Astrocyte (in vitro differentiated cells and primary cell): ENCODE measurements at regions not wholly inside any gene's neighbourhood (a gene's known extent, or its start where the extent isn't known, plus 50 kb on each side); places are given as distances from the start of the nearest gene placed in this dataset.

Experiments
- DNase-seq: peaks from one replicate; pipeline ENCODE4 v3.0.0-alpha.2; 2010; ENCODE audit warnings: low read depth
- FAIRE-seq: peaks from 2 replicates; lab custom pipeline; 2011; peaks lifted over from hg19 to GRCh38; lab: Jason Lieb, UNC
- H2AFZ ChIP-seq: 2 replicates; pipeline ENCODE4 v1.6.0; 2012; ENCODE audit warnings: low read depth, low read length, inconsistent platforms
- H3K27ac ChIP-seq: 2 replicates; pipeline ENCODE4 v1.5.1; 2011; ENCODE audit warnings: low read depth, low read length, inconsistent platforms
- H3K27me3 ChIP-seq: 2 replicates; pipeline ENCODE4 v1.6.0; 2011; ENCODE audit warnings: low read length, inconsistent platforms; ENCODE audit not compliant: insufficient read depth
- H3K36me3 ChIP-seq: 2 replicates; pipeline ENCODE4 v1.5.1; 2011; ENCODE audit warnings: low read length, inconsistent platforms; ENCODE audit not compliant: insufficient read depth
- H3K4me1 ChIP-seq: 2 replicates; pipeline ENCODE4 v1.5.1; 2011; ENCODE audit warnings: low read length, inconsistent platforms; ENCODE audit not compliant: insufficient read depth
- H3K4me2 ChIP-seq: 2 replicates; pipeline ENCODE4 v1.6.0; 2012; ENCODE audit warnings: low read length, inconsistent platforms
- H3K4me3 ChIP-seq: 2 replicates; pipeline ENCODE4 v1.5.1; 2011; ENCODE audit warnings: low read depth, mild to moderate bottlenecking, low read length, inconsistent platforms; ENCODE audit not compliant: insufficient read depth
- H3K79me2 ChIP-seq: 2 replicates; pipeline ENCODE4 v1.6.0; 2012; ENCODE audit warnings: mild to moderate bottlenecking, low read length, inconsistent platforms; ENCODE audit not compliant: insufficient read depth
- H3K9ac ChIP-seq: 2 replicates; pipeline ENCODE4 v1.6.0; 2012; ENCODE audit warnings: mild to moderate bottlenecking, low read length, inconsistent platforms
- H3K9me3 ChIP-seq: 2 replicates; pipeline ENCODE4 v1.5.1; 2012; ENCODE audit warnings: low read depth, mild to moderate bottlenecking, low read length, inconsistent platforms; ENCODE audit not compliant: insufficient read depth
- H4K20me1 ChIP-seq: 2 replicates; pipeline ENCODE4 v1.6.0; 2012; ENCODE audit warnings: low read length, inconsistent platforms; ENCODE audit not compliant: insufficient read depth
- H3K27ac Mint-ChIP-seq: one replicate; pipeline ENCODE4 v1.8.0; 2021; ENCODE audit warnings: mild to moderate bottlenecking, mixed read lengths; ENCODE audit not compliant: unreplicated experiment
- H3K27me3 Mint-ChIP-seq: one replicate; pipeline ENCODE4 v1.8.0; 2021; ENCODE audit warnings: low read depth, mixed read lengths; ENCODE audit not compliant: unreplicated experiment
- H3K36me3 Mint-ChIP-seq: one replicate; pipeline ENCODE4 v1.8.0; 2021; ENCODE audit warnings: low read depth, mixed read lengths; ENCODE audit not compliant: unreplicated experiment
- H3K4me1 Mint-ChIP-seq: one replicate; pipeline ENCODE4 v1.8.0; 2021; ENCODE audit warnings: low read depth, mixed read lengths; ENCODE audit not compliant: unreplicated experiment
- H3K4me3 Mint-ChIP-seq: one replicate; pipeline ENCODE4 v1.8.0; 2021; ENCODE audit warnings: mild to moderate bottlenecking, moderate library complexity, mixed read lengths; ENCODE audit not compliant: unreplicated experiment
- H3K9me3 Mint-ChIP-seq: one replicate; pipeline ENCODE4 v1.8.0; 2021; ENCODE audit warnings: mild to moderate bottlenecking, mixed read lengths; ENCODE audit not compliant: unreplicated experiment
- EZH2 ChIP-seq: IDR thresholded peaks from 2 replicates; pipeline ENCODE4 v1.6.1; 2012; ENCODE audit warnings: mild to moderate bottlenecking, low read length, inconsistent platforms; ENCODE audit not compliant: insufficient read depth
- TF ChIP-seq, protein P1 (sequence below): IDR thresholded peaks from 2 replicates; pipeline ENCODE4 v1.5.1; 2011; ENCODE audit warnings: low read depth, mild to moderate bottlenecking, inconsistent platforms, low read length, moderate library complexity; ENCODE audit not compliant: insufficient read depth

DNA sequence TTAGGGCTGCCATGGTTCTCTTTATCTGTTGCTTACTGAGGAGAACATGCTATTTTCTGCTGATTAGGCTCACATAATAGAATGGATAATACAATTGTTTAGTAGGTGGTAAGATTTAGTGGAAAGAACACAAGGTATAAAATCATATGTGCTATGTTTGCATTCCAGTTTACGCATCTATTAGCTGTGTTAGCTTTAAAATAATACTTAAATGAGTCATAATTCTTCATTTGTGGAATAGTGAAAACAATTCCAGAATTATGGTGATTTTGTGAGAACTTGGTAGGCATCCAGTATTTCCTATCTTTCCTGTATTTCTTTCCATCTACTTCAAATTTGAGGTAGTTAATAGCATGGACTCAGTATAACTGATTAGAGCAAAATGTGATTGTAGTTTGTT lies 1585.5 kb upstream of the LRRTM3 start:
- H3K27me3 Mint-ChIP-seq, result no peaks in the 10 kb centered on the region
- TF ChIP-seq, protein P1, sequence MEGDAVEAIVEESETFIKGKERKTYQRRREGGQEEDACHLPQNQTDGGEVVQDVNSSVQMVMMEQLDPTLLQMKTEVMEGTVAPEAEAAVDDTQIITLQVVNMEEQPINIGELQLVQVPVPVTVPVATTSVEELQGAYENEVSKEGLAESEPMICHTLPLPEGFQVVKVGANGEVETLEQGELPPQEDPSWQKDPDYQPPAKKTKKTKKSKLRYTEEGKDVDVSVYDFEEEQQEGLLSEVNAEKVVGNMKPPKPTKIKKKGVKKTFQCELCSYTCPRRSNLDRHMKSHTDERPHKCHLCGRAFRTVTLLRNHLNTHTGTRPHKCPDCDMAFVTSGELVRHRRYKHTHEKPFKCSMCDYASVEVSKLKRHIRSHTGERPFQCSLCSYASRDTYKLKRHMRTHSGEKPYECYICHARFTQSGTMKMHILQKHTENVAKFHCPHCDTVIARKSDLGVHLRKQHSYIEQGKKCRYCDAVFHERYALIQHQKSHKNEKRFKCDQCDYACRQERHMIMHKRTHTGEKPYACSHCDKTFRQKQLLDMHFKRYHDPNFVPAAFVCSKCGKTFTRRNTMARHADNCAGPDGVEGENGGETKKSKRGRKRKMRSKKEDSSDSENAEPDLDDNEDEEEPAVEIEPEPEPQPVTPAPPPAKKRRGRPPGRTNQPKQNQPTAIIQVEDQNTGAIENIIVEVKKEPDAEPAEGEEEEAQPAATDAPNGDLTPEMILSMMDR, result no peak
- TF ChIP-seq EZH2, result no peak
- H3K4me1 ChIP-seq, result peaks cover 2% of the 10 kb centered on the region
- no peak overlapping the region for H3K27ac Mint-ChIP-seq
- no peak overlapping the region for H3K4me2 ChIP-seq
- no peak overlapping the region for H3K9ac ChIP-seq
- H3K27me3 ChIP-seq, result no peaks in the 10 kb centered on the region
- no peaks in the 10 kb centered on the region for H3K36me3 ChIP-seq
- no peaks in the 10 kb centered on the region for H4K20me1 ChIP-seq
- no peaks in the 10 kb centered on the region for H3K9me3 Mint-ChIP-seq
- H3K4me1 Mint-ChIP-seq, result peaks cover 19% of the 10 kb centered on the region
- DNase-seq (no peak), FAIRE-seq (no peak)
- no peaks in the 10 kb centered on the region for H3K36me3 Mint-ChIP-seq
- no peaks in the 10 kb centered on the region for H3K79me2 ChIP-seq
- no peak overlapping the region for H3K4me3 Mint-ChIP-seq
- H3K4me3 ChIP-seq, result no peak overlapping the region
- H2AFZ ChIP-seq, result no peak overlapping the region
- H3K9me3 ChIP-seq, result no peaks in the 10 kb centered on the region
- H3K27ac ChIP-seq, result no peak overlapping the region

DNA sequence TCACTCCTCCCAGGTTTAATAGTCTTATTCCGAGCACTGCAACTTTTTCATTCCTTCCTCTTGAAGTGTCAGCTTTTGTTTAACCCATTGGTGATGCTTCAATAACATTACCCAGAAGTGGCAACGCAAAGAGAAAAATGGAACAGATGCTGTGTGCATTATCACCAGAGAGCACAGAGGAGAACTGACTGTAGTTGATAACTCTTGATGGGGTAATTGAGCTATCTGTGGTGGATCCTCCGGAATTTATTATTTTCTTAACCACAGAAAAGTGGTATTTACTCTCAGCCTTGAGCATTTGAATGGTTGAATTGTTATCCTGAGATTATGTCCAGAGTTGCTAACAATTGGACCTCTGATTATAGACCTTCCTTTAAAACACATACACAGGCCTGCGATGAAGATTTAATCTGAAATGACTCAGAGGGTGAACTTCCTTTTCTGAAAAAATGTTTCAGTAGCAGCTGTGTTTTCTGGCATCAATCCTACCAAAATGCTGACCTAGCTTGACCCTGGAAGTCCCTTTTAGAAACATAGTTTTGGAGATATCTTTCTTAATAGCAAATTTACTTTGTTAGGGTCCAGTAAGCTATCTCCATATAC lies 1584.4 kb upstream of the LRRTM3 start:
- Histone ChIP-seq H3K27ac (no peak overlapping the region), H3K4me3 (peak overlapping the region; percentile 9), H3K9me3 (no peaks in the 10 kb centered on the region), H3K79me2 (no peaks in the 10 kb centered on the region), H3K4me2 (peak overlapping the region; percentile 53), H3K27me3 (no peaks in the 10 kb centered on the region), H4K20me1 (no peaks in the 10 kb centered on the region), H3K9ac (no peak overlapping the region), H2AFZ (no peak overlapping the region), H3K36me3 (no peaks in the 10 kb centered on the region), H3K4me1 (peaks cover 2% of the 10 kb centered on the region)
- no peak for TF ChIP-seq EZH2
- TF ChIP-seq, protein P1, result no peak
- Mint-ChIP-seq H3K27ac (no peak overlapping the region), H3K9me3 (no peaks in the 10 kb centered on the region), H3K27me3 (no peaks in the 10 kb centered on the region), H3K4me3 (no peak overlapping the region), H3K4me1 (peaks cover 19% of the 10 kb centered on the region), H3K36me3 (no peaks in the 10 kb centered on the region)
- DNase-seq, result peak; percentile 65
- FAIRE-seq, result peak; percentile 17

DNA sequence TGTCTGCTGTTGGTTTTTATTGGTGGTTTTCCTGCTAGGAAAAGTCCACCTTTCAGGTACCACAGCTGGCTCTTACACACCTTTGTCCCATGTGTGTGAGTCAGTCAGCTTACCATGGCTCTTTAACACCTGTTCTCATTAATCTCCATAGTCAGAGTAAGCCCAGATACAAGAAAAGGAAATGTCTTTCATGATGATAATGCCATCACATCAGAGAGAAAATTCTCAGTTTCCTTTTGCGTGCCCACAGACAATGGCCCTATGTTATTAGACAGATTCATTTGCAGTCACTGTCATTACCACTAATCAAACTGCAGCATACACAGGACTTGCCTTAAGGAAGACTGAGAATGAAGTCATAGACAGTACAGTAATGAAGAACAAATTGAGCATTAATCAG lies 1583.6 kb upstream of the LRRTM3 start:
- Histone ChIP-seq H3K9ac (no peak overlapping the region), H3K79me2 (no peaks in the 10 kb centered on the region), H3K4me1 (peaks cover 2% of the 10 kb centered on the region), H4K20me1 (no peaks in the 10 kb centered on the region), H3K27me3 (no peaks in the 10 kb centered on the region), H3K27ac (no peak overlapping the region), H3K4me2 (no peak overlapping the region), H3K9me3 (no peaks in the 10 kb centered on the region), H2AFZ (no peak overlapping the region), H3K36me3 (no peaks in the 10 kb centered on the region), H3K4me3 (no peak overlapping the region)
- Mint-ChIP-seq H3K27me3 (no peaks in the 10 kb centered on the region), H3K27ac (no peak overlapping the region), H3K36me3 (no peaks in the 10 kb centered on the region), H3K4me1 (peaks cover 19% of the 10 kb centered on the region), H3K4me3 (no peak overlapping the region), H3K9me3 (no peaks in the 10 kb centered on the region)
- no peak for TF ChIP-seq EZH2
- FAIRE-seq (peak; percentile 54), DNase-seq (no peak)
